Duodenal mucosa (tissue), 2 donors: ENCODE measurements at regions not wholly inside any gene's neighbourhood (a gene's known extent, or its start where the extent isn't known, plus 50 kb on each side); places are given as distances from the start of the nearest gene placed in this dataset.

Source experiments
- H3K27ac ChIP-seq: one replicate; pipeline ENCODE4 v1.7.0; 2013; ENCODE audit warnings: low read depth, low read length
- H3K27me3 ChIP-seq, 2 donors: one replicate each; pipeline ENCODE4 v1.7.0; 2013; ENCODE audit warnings: low read length in 2 of 2, control low read depth in 1 of 2; ENCODE audit not compliant: insufficient read depth in 2 of 2, control insufficient read depth in 1 of 2
- H3K36me3 ChIP-seq, 2 donors: one replicate each; pipeline ENCODE4 v1.7.0; 2013; ENCODE audit warnings: low read length in 2 of 2, control low read depth in 1 of 2; ENCODE audit not compliant: insufficient read depth in 2 of 2, control insufficient read depth in 1 of 2
- H3K4me1 ChIP-seq, 2 donors: one replicate each; pipeline ENCODE4 v1.7.0; 2013; ENCODE audit warnings: low read length in 2 of 2, control low read depth in 1 of 2; ENCODE audit not compliant: insufficient read depth in 2 of 2, control insufficient read depth in 1 of 2
- H3K4me3 ChIP-seq, 2 donors: one replicate each; pipeline ENCODE4 v1.7.0; 2013; ENCODE audit warnings: low read length in 2 of 2, low read depth in 1 of 2
- H3K9ac ChIP-seq, 2 donors: one replicate each; pipeline ENCODE4 v1.7.0; 2013; ENCODE audit warnings: low read length in 2 of 2, low read depth in 1 of 2
- H3K9me3 ChIP-seq, 2 donors: one replicate each; pipeline ENCODE4 v1.7.0; 2013; ENCODE audit warnings: low read length in 2 of 2, control low read depth in 1 of 2; ENCODE audit not compliant: control insufficient read depth in 1 of 2

GRCh38 chr21:15197696-15198095 is 132.9 kb upstream of the NRIP1 start:
- no peaks in the 10 kb centered on the region for H3K27me3 ChIP-seq
- H3K4me3 ChIP-seq = no peak overlapping the region
- no peak overlapping the region for H3K27ac ChIP-seq
- H3K9ac ChIP-seq = no peak overlapping the region
- no peaks in the 10 kb centered on the region for H3K36me3 ChIP-seq
- H3K9me3 ChIP-seq = no peaks in the 10 kb centered on the region
- peaks cover 0 to 7% of the 10 kb centered on the region in 2 donors for H3K4me1 ChIP-seq

GRCh38 chr21:15199414-15200383 is 134.9 kb upstream of the NRIP1 start:
- Histone ChIP-seq H3K36me3 (no peaks in the 10 kb centered on the region), H3K9me3 (no peaks in the 10 kb centered on the region), H3K4me3 (no peak overlapping the region), H3K27ac (no peak overlapping the region), H3K9ac (no peak overlapping the region), H3K27me3 (no peaks in the 10 kb centered on the region), H3K4me1 (peaks cover 0 to 7% of the 10 kb centered on the region in 2 donors)

- no peaks in the 10 kb centered on the region for H3K36me3 ChIP-seq
- no peak overlapping the region for H3K4me3 ChIP-seq
- H3K9me3 ChIP-seq = no peaks in the 10 kb centered on the region
- no peak overlapping the region for H3K27ac ChIP-seq
- no peak overlapping the region for H3K9ac ChIP-seq
- no peaks in the 10 kb centered on the region for H3K27me3 ChIP-seq
- H3K4me1 ChIP-seq = no peaks in the 10 kb centered on the region
Observed at GRCh38 chr21:15203740-15204139, 138.9 kb upstream of the NRIP1 start.

GRCh38 chr21:15204140-15204969 is 139.6 kb upstream of the NRIP1 start:
- no peaks in the 10 kb centered on the region for H3K36me3 ChIP-seq
- H3K4me1 ChIP-seq = no peaks in the 10 kb centered on the region
- no peaks in the 10 kb centered on the region for H3K27me3 ChIP-seq
- H3K9me3 ChIP-seq = no peaks in the 10 kb centered on the region
- no peak overlapping the region for H3K9ac ChIP-seq
- H3K27ac ChIP-seq = no peak overlapping the region
- no peak overlapping the region for H3K4me3 ChIP-seq

GRCh38 chr21:15204970-15205286 is 140.1 kb upstream of the NRIP1 start:
- H3K27ac ChIP-seq = no peak overlapping the region
- no peak overlapping the region for H3K9ac ChIP-seq

GRCh38 chr21:15206514-15206913 is 141.7 kb upstream of the NRIP1 start:
- Histone ChIP-seq H3K27ac (no peak overlapping the region), H3K4me1 (peaks cover 0 to 9% of the 10 kb centered on the region in 2 donors), H3K36me3 (no peaks in the 10 kb centered on the region), H3K9me3 (no peaks in the 10 kb centered on the region), H3K9ac (peak overlapping the region in 1 of 2 donors; percentile 12), H3K27me3 (no peaks in the 10 kb centered on the region), H3K4me3 (no peak overlapping the region)

More at GRCh38 chr21:15204970-15205286, 140.1 kb upstream of the NRIP1 start:
- H3K36me3 ChIP-seq = no peaks in the 10 kb centered on the region
- no peak overlapping the region for H3K4me3 ChIP-seq
- H3K27me3 ChIP-seq = no peaks in the 10 kb centered on the region
- H3K9me3 ChIP-seq = no peaks in the 10 kb centered on the region
- H3K4me1 ChIP-seq = no peaks in the 10 kb centered on the region

- Histone ChIP-seq H3K27me3 (no peaks in the 10 kb centered on the region), H3K9ac (no peak overlapping the region), H3K9me3 (no peaks in the 10 kb centered on the region), H3K36me3 (no peaks in the 10 kb centered on the region), H3K4me1 (peaks cover 0 to 11% of the 10 kb centered on the region in 2 donors), H3K4me3 (no peak overlapping the region), H3K27ac (no peak overlapping the region)
Observed at GRCh38 chr21:15207231-15207630, 142.4 kb upstream of the NRIP1 start.

- Histone ChIP-seq H3K9me3 (no peaks in the 10 kb centered on the region), H3K27me3 (no peaks in the 10 kb centered on the region), H3K4me3 (no peak overlapping the region), H3K9ac (no peak overlapping the region), H3K4me1 (peaks cover 0 to 11% of the 10 kb centered on the region in 2 donors), H3K27ac (no peak overlapping the region), H3K36me3 (no peaks in the 10 kb centered on the region)
Observed at GRCh38 chr21:15207635-15208370, 143.0 kb upstream of the NRIP1 start.

GRCh38 chr21:15208786-15209185 is 144.0 kb upstream of the NRIP1 start:
- Histone ChIP-seq H3K9ac (no peak overlapping the region), H3K4me3 (no peak overlapping the region), H3K27me3 (no peaks in the 10 kb centered on the region), H3K4me1 (peaks cover 0 to 11% of the 10 kb centered on the region in 2 donors), H3K9me3 (no peaks in the 10 kb centered on the region), H3K36me3 (no peaks in the 10 kb centered on the region), H3K27ac (no peak overlapping the region)
